ENCODE measurements at regions not wholly inside any gene's neighbourhood (a gene's known extent, or its start where the extent isn't known, plus 50 kb on each side); places are given as distances from the start of the nearest gene placed in this dataset.

DNA sequence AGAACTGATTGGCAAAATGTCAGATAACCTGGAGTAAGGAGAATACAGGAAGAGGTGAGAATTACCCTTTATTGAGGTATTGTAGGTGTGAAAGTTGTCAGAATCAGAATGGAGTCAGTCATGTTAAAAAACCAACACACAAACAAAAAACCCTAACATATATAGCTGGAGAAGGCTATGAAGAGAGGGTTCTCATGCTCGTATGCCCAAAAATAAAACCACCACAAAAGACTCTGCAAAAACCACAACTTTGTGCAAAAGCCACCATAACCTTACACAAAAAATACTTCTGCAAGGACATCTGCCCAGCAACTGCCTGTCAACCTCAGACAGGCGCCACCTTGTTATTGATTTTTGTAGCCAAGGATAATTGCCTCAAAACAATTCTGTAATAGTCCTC, 136.0 kb downstream of the CD47 start:
- TF ChIP-seq POLR2A (IDR thresholded peaks at IDR 0.05; ENCODE audit: control extremely low read depth in 1 of 2, low read depth in 2 of 2, low read length in 2 of 2) (no peak), POU5F1 (IDR thresholded peaks at IDR 0.05; ENCODE audit: low read depth, low read length) (no peak), YY1 (IDR thresholded peaks at IDR 0.05; ENCODE audit: low read depth, low read length) (no peak), EGR1 (IDR thresholded peaks at IDR 0.05; ENCODE audit: borderline replicate concordance, low read depth, low read length) (no peak), TBP (IDR thresholded peaks at IDR 0.05; ENCODE audit: low read depth, low read length) (no peak), KDM1A (IDR thresholded peaks at IDR 0.05; ENCODE audit: borderline replicate concordance, low read length) (no peak), POLR2AphosphoS5 (IDR thresholded peaks at IDR 0.05; ENCODE audit: low read depth, low read length) (no peak), BCL11A (IDR thresholded peaks at IDR 0.05; ENCODE audit: low read depth in 2 of 2, low read length in 2 of 2) (no peak), NRF1 (IDR thresholded peaks at IDR 0.05; ENCODE audit: low read depth, low read length) (no peak)
- TF ChIP-seq, protein P1, sequence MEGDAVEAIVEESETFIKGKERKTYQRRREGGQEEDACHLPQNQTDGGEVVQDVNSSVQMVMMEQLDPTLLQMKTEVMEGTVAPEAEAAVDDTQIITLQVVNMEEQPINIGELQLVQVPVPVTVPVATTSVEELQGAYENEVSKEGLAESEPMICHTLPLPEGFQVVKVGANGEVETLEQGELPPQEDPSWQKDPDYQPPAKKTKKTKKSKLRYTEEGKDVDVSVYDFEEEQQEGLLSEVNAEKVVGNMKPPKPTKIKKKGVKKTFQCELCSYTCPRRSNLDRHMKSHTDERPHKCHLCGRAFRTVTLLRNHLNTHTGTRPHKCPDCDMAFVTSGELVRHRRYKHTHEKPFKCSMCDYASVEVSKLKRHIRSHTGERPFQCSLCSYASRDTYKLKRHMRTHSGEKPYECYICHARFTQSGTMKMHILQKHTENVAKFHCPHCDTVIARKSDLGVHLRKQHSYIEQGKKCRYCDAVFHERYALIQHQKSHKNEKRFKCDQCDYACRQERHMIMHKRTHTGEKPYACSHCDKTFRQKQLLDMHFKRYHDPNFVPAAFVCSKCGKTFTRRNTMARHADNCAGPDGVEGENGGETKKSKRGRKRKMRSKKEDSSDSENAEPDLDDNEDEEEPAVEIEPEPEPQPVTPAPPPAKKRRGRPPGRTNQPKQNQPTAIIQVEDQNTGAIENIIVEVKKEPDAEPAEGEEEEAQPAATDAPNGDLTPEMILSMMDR (IDR thresholded peaks at IDR 0.05; ENCODE audit: control extremely low read depth in 1 of 3, insufficient read depth in 1 of 3, low read depth in 1 of 3, low read length in 3 of 3): no peak
